K562 (cell line): ENCODE measurements at regions not wholly inside any gene's neighbourhood (a gene's known extent, or its start where the extent isn't known, plus 50 kb on each side); places are given as distances from the start of the nearest gene placed in this dataset.

Experiments
- DDX20 ChIP-seq: fragments of 450-650 bp; IDR thresholded peaks from 2 replicates; pipeline ENCODE4 v1.6.1; 2016; ENCODE audit warnings: missing genetic modification characterization, low read depth, mild to moderate bottlenecking, missing compliant biosample characterization, moderate library complexity
- GTF2E2 ChIP-seq: fragments of 200-800 bp; sonication (Bioruptor generic); IDR thresholded peaks from 2 replicates; pipeline ENCODE4 v1.6.1; 2016; ENCODE audit warnings: missing genetic modification characterization, missing compliant biosample characterization
- HMG20A ChIP-seq: fragments of 450-650 bp; formaldehyde crosslinking; conservative IDR thresholded peaks from 2 replicates; pipeline ENCODE4 v1.4.0; 2020; ENCODE audit warnings: mild to moderate bottlenecking, mixed read lengths
- ILF3 ChIP-seq: fragments of 450-650 bp; IDR thresholded peaks from 2 replicates; pipeline ENCODE4 v1.6.1; 2018; ENCODE audit warnings: antibody characterized with exemption, mild to moderate bottlenecking, moderate library complexity, borderline replicate concordance
- MEIS2 ChIP-seq: fragments of 450-650 bp; IDR thresholded peaks from 2 replicates; pipeline ENCODE4 v1.6.1; 2014; ENCODE audit warnings: mild to moderate bottlenecking; ENCODE audit not compliant: partially characterized antibody
- SAP30 ChIP-seq: fragments of 200-600 bp; sonication (generic); IDR thresholded peaks from 2 replicates; pipeline ENCODE4 v1.6.1; 2012; ENCODE audit warnings: borderline replicate concordance, low read depth, mild to moderate bottlenecking, moderate library complexity, low read length, control low read depth, inconsistent platforms; ENCODE audit not compliant: insufficient read depth, poor library complexity, severe bottlenecking
- SMAD3 ChIP-seq: fragments of 450-650 bp; formaldehyde crosslinking; conservative IDR thresholded peaks from 2 replicates; pipeline ENCODE4 v1.4.0; 2020; ENCODE audit warnings: mild to moderate bottlenecking
- U2AF2 ChIP-seq: fragments of 200-400 bp; formaldehyde crosslinking; optimal IDR thresholded peaks from 2 replicates; pipeline ENCODE3; 2017; ENCODE audit warnings: low read depth, mild to moderate bottlenecking, low read length
- ZBED1 ChIP-seq: IDR thresholded peaks from 2 replicates; pipeline ENCODE4 v1.6.1; 2014
- ZNF407 ChIP-seq: fragments of 450-650 bp; IDR thresholded peaks from 2 replicates; pipeline ENCODE4 v1.6.1; 2016; ENCODE audit warnings: low read depth

DNA sequence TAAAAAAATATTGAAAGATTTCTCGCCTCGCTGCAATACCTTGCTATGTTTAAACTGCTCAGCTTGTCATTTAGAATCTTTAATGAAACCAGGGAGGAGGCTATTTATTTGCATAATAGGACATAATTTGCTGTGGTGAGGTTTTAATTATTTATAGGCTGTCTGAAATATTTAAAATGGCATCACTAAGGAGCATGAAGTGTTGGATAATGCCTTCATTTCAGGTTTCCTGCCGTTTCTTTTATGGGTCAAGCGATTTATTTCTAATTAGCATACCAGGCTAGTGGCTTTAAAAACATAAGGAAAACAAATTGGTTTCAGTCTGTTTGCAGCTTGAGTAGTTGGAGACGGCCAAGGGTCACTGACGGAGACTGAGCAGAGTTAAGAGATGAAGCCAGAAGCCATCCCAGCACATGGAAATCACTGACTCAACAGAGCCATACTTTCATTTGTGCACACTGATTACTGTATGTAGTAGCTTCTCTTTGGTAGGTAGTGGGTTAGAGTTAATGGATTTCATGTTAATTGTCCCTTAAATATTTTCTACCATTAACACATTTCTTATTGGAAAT lies 1962.4 kb upstream of the TENM3 start (continued):
- TF ChIP-seq ZNF407 (no peak), HMG20A (no peak), DDX20 (tag) (no peak), SAP30 (no peak), ZBED1 (no peak), SMAD3 (CRISPR knock-in tag) (no peak), ILF3 (no peak), GTF2E2 (no peak), U2AF2 (no peak), MEIS2 (no peak)
